ENCODE measurements at regions not wholly inside any gene's neighbourhood (a gene's known extent, or its start where the extent isn't known, plus 50 kb on each side); places are given as distances from the start of the nearest gene placed in this dataset.

- Histone ChIP-seq H3K4me3 (no peak overlapping the region), H3K9me2 (replicated peaks; ENCODE audit: insufficient read depth) (no peaks in the 10 kb centered on the region), H2AFZ (no peak overlapping the region), H3K4me2 (no peak overlapping the region), H3K27me3 (peaks cover 3% of the 10 kb centered on the region), H3K79me2 (no peaks in the 10 kb centered on the region), H3K36me3 (replicated peaks; ENCODE audit: insufficient read depth, low read depth) (no peaks in the 10 kb centered on the region), H3K9me3 (ENCODE audit: low read depth) (no peaks in the 10 kb centered on the region), H3K4me1 (ENCODE audit: insufficient read depth) (no peaks in the 10 kb centered on the region), H4K20me1 (ENCODE audit: insufficient read depth, poor library complexity, severe bottlenecking) (no peaks in the 10 kb centered on the region), H3K27ac (no peak overlapping the region)
- TF ChIP-seq EZH2phosphoT487 (IDR thresholded peaks at IDR 0.05; ENCODE audit: low read depth, severe bottlenecking, unreplicated experiment): no peak
- no peak for TF ChIP-seq CTCF (IDR thresholded peaks at IDR 0.05; ENCODE audit: poor library complexity)
- TF ChIP-seq EZH2 (IDR thresholded peaks at IDR 0.05; ENCODE audit: borderline replicate concordance): no peak
- no peak for DNase-seq (ENCODE audit: low spot score)
- 41% methylated on average over 11 of the region's 11 CpGs for WGBS (ENCODE audit: low lambda C conversion rate, missing lambda C conversion rate)
Measured at GRCh38 chr10:131387018-131387529, 75.6 kb upstream of the TCERG1L start.

- Histone ChIP-seq H3K4me1 (ENCODE audit: insufficient read depth) (no peaks in the 10 kb centered on the region), H3K4me2 (no peak overlapping the region), H3K79me2 (no peaks in the 10 kb centered on the region), H3K9me2 (replicated peaks; ENCODE audit: insufficient read depth) (no peaks in the 10 kb centered on the region), H3K9me3 (ENCODE audit: low read depth) (no peaks in the 10 kb centered on the region), H4K20me1 (ENCODE audit: insufficient read depth, poor library complexity, severe bottlenecking) (no peaks in the 10 kb centered on the region), H2AFZ (no peak overlapping the region), H3K36me3 (replicated peaks; ENCODE audit: insufficient read depth, low read depth) (no peaks in the 10 kb centered on the region), H3K4me3 (no peak overlapping the region), H3K27ac (no peak overlapping the region), H3K27me3 (no peaks in the 10 kb centered on the region)
- DNase-seq (ENCODE audit: low spot score): no peak
- TF ChIP-seq EZH2 (IDR thresholded peaks at IDR 0.05; ENCODE audit: borderline replicate concordance) (no peak), EZH2phosphoT487 (IDR thresholded peaks at IDR 0.05; ENCODE audit: low read depth, severe bottlenecking, unreplicated experiment) (no peak), CTCF (IDR thresholded peaks at IDR 0.05; ENCODE audit: poor library complexity) (no peak)
- 88% methylated on average over 5 of the region's 5 CpGs for WGBS (ENCODE audit: low lambda C conversion rate, missing lambda C conversion rate)
Measured at GRCh38 chr10:131391936-131392335, 80.4 kb upstream of the TCERG1L start.

- no peaks in the 10 kb centered on the region for H3K9me2 ChIP-seq (replicated peaks; ENCODE audit: insufficient read depth)
- DNase-seq (ENCODE audit: low spot score): peak; percentile 61
- H2AFZ ChIP-seq: no peak overlapping the region
- no peak overlapping the region for H3K4me2 ChIP-seq
- H3K79me2 ChIP-seq: no peaks in the 10 kb centered on the region
- no peak for TF ChIP-seq EZH2phosphoT487 (IDR thresholded peaks at IDR 0.05; ENCODE audit: low read depth, severe bottlenecking, unreplicated experiment)
- TF ChIP-seq EZH2 (IDR thresholded peaks at IDR 0.05; ENCODE audit: borderline replicate concordance): no peak
- no peak for TF ChIP-seq CTCF (IDR thresholded peaks at IDR 0.05; ENCODE audit: poor library complexity)
- H3K4me1 ChIP-seq (ENCODE audit: insufficient read depth): no peaks in the 10 kb centered on the region
- no peak overlapping the region for H3K4me3 ChIP-seq
- no peaks in the 10 kb centered on the region for H3K36me3 ChIP-seq (replicated peaks; ENCODE audit: insufficient read depth, low read depth)
- no peaks in the 10 kb centered on the region for H3K27me3 ChIP-seq
- H3K27ac ChIP-seq: no peak overlapping the region
- no peaks in the 10 kb centered on the region for H3K9me3 ChIP-seq (ENCODE audit: low read depth)
- 64% methylated on average over 20 of the region's 20 CpGs for WGBS (ENCODE audit: low lambda C conversion rate, missing lambda C conversion rate)
- no peaks in the 10 kb centered on the region for H4K20me1 ChIP-seq (ENCODE audit: insufficient read depth, poor library complexity, severe bottlenecking)
Measured at GRCh38 chr10:131396121-131397050, 84.9 kb upstream of the TCERG1L start.
